ENCODE measurements at regions not wholly inside any gene's neighbourhood (a gene's known extent, or its start where the extent isn't known, plus 50 kb on each side); places are given as distances from the start of the nearest gene placed in this dataset.

GRCh38 chr17:13420418-13420826, 181.3 kb downstream of the HS3ST3A1 start:
- H3K36me3 ChIP-seq (ENCODE audit: control insufficient read depth, insufficient read depth, low read length): no peaks in the 10 kb centered on the region
- ChIA-PET POLR2A (no interaction called here), CTCF (no interaction called here)
- no peaks in the 10 kb centered on the region for H3K27me3 ChIP-seq (ENCODE audit: control insufficient read depth, insufficient read depth, low read length)
- TF ChIP-seq, protein P1, sequence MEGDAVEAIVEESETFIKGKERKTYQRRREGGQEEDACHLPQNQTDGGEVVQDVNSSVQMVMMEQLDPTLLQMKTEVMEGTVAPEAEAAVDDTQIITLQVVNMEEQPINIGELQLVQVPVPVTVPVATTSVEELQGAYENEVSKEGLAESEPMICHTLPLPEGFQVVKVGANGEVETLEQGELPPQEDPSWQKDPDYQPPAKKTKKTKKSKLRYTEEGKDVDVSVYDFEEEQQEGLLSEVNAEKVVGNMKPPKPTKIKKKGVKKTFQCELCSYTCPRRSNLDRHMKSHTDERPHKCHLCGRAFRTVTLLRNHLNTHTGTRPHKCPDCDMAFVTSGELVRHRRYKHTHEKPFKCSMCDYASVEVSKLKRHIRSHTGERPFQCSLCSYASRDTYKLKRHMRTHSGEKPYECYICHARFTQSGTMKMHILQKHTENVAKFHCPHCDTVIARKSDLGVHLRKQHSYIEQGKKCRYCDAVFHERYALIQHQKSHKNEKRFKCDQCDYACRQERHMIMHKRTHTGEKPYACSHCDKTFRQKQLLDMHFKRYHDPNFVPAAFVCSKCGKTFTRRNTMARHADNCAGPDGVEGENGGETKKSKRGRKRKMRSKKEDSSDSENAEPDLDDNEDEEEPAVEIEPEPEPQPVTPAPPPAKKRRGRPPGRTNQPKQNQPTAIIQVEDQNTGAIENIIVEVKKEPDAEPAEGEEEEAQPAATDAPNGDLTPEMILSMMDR (IDR thresholded peaks at IDR 0.05; ENCODE audit: insufficient read depth, low read depth, low read length): no peak
- H3K4me3 ChIP-seq (ENCODE audit: low read depth, low read length): no peak overlapping the region
- no peak for DNase-seq (ENCODE audit: low read depth)

DNA sequence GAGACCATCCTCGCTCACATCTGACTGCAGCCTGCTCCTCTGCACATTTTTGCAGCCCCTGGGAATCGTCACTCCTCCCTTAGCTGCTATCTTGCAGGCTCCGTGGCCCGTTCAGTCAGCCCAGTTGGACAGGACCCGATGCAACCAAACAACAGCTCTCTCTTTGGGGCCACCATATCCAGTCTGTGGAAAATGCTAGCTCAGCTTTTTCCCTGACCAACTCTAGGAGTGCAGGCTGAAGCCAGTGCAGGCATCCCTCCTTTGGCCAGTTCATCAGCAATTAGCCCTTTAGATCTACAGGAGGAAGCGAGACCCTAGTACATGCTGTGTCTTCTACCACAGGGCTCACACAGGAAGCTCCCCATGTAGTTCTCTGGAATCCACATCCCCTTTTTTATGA, 182.1 kb downstream of the HS3ST3A1 start:
- H3K4me3 ChIP-seq (ENCODE audit: low read depth, low read length): no peak overlapping the region
- no peak for DNase-seq (ENCODE audit: low read depth)
- CTCF ChIA-PET: no interaction called here
- POLR2A ChIA-PET: no interaction called here
- H3K27me3 ChIP-seq (ENCODE audit: control insufficient read depth, insufficient read depth, low read length): no peaks in the 10 kb centered on the region
- TF ChIP-seq, protein P1 (IDR thresholded peaks at IDR 0.05; ENCODE audit: insufficient read depth, low read depth, low read length): no peak
- H3K36me3 ChIP-seq (ENCODE audit: control insufficient read depth, insufficient read depth, low read length): no peaks in the 10 kb centered on the region

GRCh38 chr17:13418891-13419290, 182.8 kb downstream of the HS3ST3A1 start:
- H3K27me3 ChIP-seq (ENCODE audit: control insufficient read depth, insufficient read depth, low read length): no peaks in the 10 kb centered on the region
- POLR2A ChIA-PET: no interaction called here

DNA sequence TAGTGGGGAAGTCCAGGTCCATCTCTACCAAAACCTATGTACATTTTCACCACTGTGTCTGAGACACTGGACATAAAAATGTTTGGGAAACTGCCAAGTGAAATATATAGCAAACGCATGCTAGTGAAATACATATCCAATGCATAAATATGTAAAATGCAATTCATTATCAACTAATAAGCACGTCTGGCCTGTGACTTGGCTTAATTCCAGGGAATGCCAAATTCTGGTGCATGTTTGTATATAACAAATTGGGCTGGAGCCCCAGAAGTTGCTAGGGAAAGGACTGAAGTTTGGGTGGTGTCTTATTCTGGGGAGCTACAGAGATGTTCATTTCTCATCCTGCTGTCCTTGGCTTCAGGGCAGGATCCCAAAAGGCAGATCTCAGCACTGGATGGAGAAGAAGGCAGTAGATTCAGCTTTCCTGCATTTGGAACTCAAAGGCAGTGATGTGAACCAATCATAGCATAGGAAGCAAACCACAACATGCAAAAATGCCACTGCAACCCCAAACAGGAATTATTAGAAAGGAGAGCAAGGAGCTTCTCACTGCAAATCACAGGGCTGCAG, 184.3 kb downstream of the HS3ST3A1 start:
- no peak overlapping the region for H3K4me3 ChIP-seq (ENCODE audit: low read depth, low read length)
- CTCF ChIA-PET: no interaction called here

More at GRCh38 chr17:13418891-13419290, 182.8 kb downstream of the HS3ST3A1 start:
- H3K4me3 ChIP-seq (ENCODE audit: low read depth, low read length): no peak overlapping the region
- no peak for DNase-seq (ENCODE audit: low read depth)
- no peaks in the 10 kb centered on the region for H3K36me3 ChIP-seq (ENCODE audit: control insufficient read depth, insufficient read depth, low read length)
- TF ChIP-seq, protein P1 (IDR thresholded peaks at IDR 0.05; ENCODE audit: insufficient read depth, low read depth, low read length): no peak
- CTCF ChIA-PET: no interaction called here

GRCh38 chr17:13416748-13417363, 184.9 kb downstream of the HS3ST3A1 start:
- TF ChIP-seq, protein P1 (IDR thresholded peaks at IDR 0.05; ENCODE audit: insufficient read depth, low read depth, low read length): no peak
- CTCF ChIA-PET: no interaction called here
- no peaks in the 10 kb centered on the region for H3K36me3 ChIP-seq (ENCODE audit: control insufficient read depth, insufficient read depth, low read length)

More for the DNA sequence above, 184.3 kb downstream of the HS3ST3A1 start:
- TF ChIP-seq, protein P1 (IDR thresholded peaks at IDR 0.05; ENCODE audit: insufficient read depth, low read depth, low read length): no peak
- H3K27me3 ChIP-seq (ENCODE audit: control insufficient read depth, insufficient read depth, low read length): no peaks in the 10 kb centered on the region
- no peaks in the 10 kb centered on the region for H3K36me3 ChIP-seq (ENCODE audit: control insufficient read depth, insufficient read depth, low read length)
- no peak for DNase-seq (ENCODE audit: low read depth)
- POLR2A ChIA-PET: no interaction called here

More at GRCh38 chr17:13416748-13417363, 184.9 kb downstream of the HS3ST3A1 start:
- no peak for DNase-seq (ENCODE audit: low read depth)
- Histone ChIP-seq H3K4me3 (ENCODE audit: low read depth, low read length) (no peak overlapping the region), H3K27me3 (ENCODE audit: control insufficient read depth, insufficient read depth, low read length) (no peaks in the 10 kb centered on the region)
- POLR2A ChIA-PET: no interaction called here
